Neuronal stem cell (in vitro differentiated cells): ENCODE measurements at regions not wholly inside any gene's neighbourhood (a gene's known extent, or its start where the extent isn't known, plus 50 kb on each side); places are given as distances from the start of the nearest gene placed in this dataset.

Source experiments
- DNase-seq: peaks from one replicate; pipeline ENCODE4 v3.0.0-alpha.2; 2013; ENCODE audit warnings: low spot score
- H2AFZ ChIP-seq: one replicate; pipeline ENCODE4 v1.6.1; 2013; ENCODE audit warnings: mild to moderate bottlenecking, low read length, inconsistent platforms
- H2AK5ac ChIP-seq: 2 replicates; pipeline ENCODE4 v1.6.1; 2013; ENCODE audit warnings: low read depth, mild to moderate bottlenecking, inconsistent platforms, low read length, moderate library complexity, mixed read lengths
- H2BK120ac ChIP-seq: 2 replicates; pipeline ENCODE4 v1.6.1; 2013; ENCODE audit warnings: low read depth, mild to moderate bottlenecking, inconsistent platforms, low read length, moderate library complexity, mixed read lengths
- H2BK12ac ChIP-seq: one replicate; pipeline ENCODE4 v1.6.1; 2013; ENCODE audit warnings: low read length, inconsistent platforms
- H2BK15ac ChIP-seq: 2 replicates; pipeline ENCODE4 v1.6.1; 2013; ENCODE audit warnings: mild to moderate bottlenecking, low read length, inconsistent platforms, mixed read lengths
- H2BK5ac ChIP-seq: one replicate; pipeline ENCODE4 v1.6.1; 2013; ENCODE audit warnings: inconsistent platforms, mild to moderate bottlenecking, low read length, moderate library complexity
- H3K14ac ChIP-seq: one replicate; pipeline ENCODE4 v1.6.1; 2013; ENCODE audit warnings: low read length, inconsistent platforms
- H3K18ac ChIP-seq: 2 replicates; pipeline ENCODE4 v1.6.1; 2013; ENCODE audit warnings: low read length, inconsistent platforms
- H3K23ac ChIP-seq: 2 replicates; pipeline ENCODE4 v1.6.1; 2013; ENCODE audit warnings: low read depth, mild to moderate bottlenecking, mixed read lengths, low read length, inconsistent platforms; ENCODE audit not compliant: poor library complexity
- H3K27ac ChIP-seq: replicated peaks from 3 replicates; pipeline ENCODE4 v1.5.1; 2013; ENCODE audit warnings: low read length, inconsistent platforms
- H3K27me3 ChIP-seq, 3 experiments: 2 replicates each; pipeline ENCODE4 v1.6.1; 2013; ENCODE audit warnings: low read length in 3 of 3, mild to moderate bottlenecking in 2 of 3, inconsistent platforms in 1 of 3, low read depth in 1 of 3, mixed read lengths in 1 of 3, moderate library complexity in 1 of 3; ENCODE audit not compliant: control insufficient read depth in 3 of 3, insufficient read depth in 3 of 3
- H3K36me3 ChIP-seq, 2 donors: replicated peaks in 1 of 2; 2 replicates each; pipeline ENCODE4 v1.6.1; 2013; ENCODE audit warnings: low read length in 2 of 2; ENCODE audit not compliant: control insufficient read depth in 2 of 2, insufficient read depth in 2 of 2
- H3K4ac ChIP-seq: 2 replicates; pipeline ENCODE4 v1.6.1; 2013; ENCODE audit warnings: inconsistent platforms, mild to moderate bottlenecking, low read length, moderate library complexity
- H3K4me1 ChIP-seq, 2 donors: 1 replicate in 1 of 2; 2 replicates in 1 of 2; pipeline ENCODE4 v1.6.1; 2013; ENCODE audit warnings: low read length in 2 of 2, low read depth in 1 of 2; ENCODE audit not compliant: control insufficient read depth in 2 of 2, insufficient read depth in 1 of 2
- H3K4me2 ChIP-seq: one replicate; pipeline ENCODE4 v1.6.1; 2013; ENCODE audit warnings: mild to moderate bottlenecking, low read length, inconsistent platforms; ENCODE audit not compliant: insufficient read depth, poor library complexity, severe bottlenecking
- H3K4me3 ChIP-seq, 2 donors: 2 replicates each; pipeline ENCODE4 v1.5.1; 2013; ENCODE audit warnings: low read length in 2 of 2, mild to moderate bottlenecking in 2 of 2, inconsistent platforms in 1 of 2, moderate library complexity in 1 of 2
- H3K79me1 ChIP-seq: one replicate; pipeline ENCODE4 v1.6.1; 2013; ENCODE audit warnings: low read depth, mild to moderate bottlenecking, inconsistent platforms, low read length, moderate library complexity
- H3K9ac ChIP-seq: one replicate; pipeline ENCODE4 v1.6.1; 2013; ENCODE audit warnings: mild to moderate bottlenecking, low read depth, low read length, inconsistent platforms; ENCODE audit not compliant: poor library complexity
- H3K9me3 ChIP-seq, 2 donors: replicated peaks in 1 of 2; 2 replicates each; pipeline versions ENCODE3 to v1.6.1; 2013; ENCODE audit warnings: low read length in 2 of 2, mild to moderate bottlenecking in 2 of 2, inconsistent platforms in 1 of 2, low read depth in 1 of 2, mixed read lengths in 1 of 2, moderate library complexity in 1 of 2; ENCODE audit not compliant: control insufficient read depth in 2 of 2, insufficient read depth in 1 of 2
- H4K8ac ChIP-seq: one replicate; pipeline ENCODE4 v1.6.1; 2013; ENCODE audit warnings: low read depth, mild to moderate bottlenecking, inconsistent platforms, low read length, moderate library complexity
- H4K91ac ChIP-seq: one replicate; pipeline ENCODE4 v1.6.1; 2013; ENCODE audit warnings: low read length, low read depth, mild to moderate bottlenecking, inconsistent platforms; ENCODE audit not compliant: poor library complexity
- WGBS, 2 donors: extraction: QIAGEN DNeasy Blood & Tissue Kit; methylation state at CpG; one replicate each; pipeline ENCODE4 v1.1.7; 2013; ENCODE audit warnings: missing lambda C conversion rate in 2 of 2, mixed read lengths in 1 of 2; ENCODE audit not compliant: insufficient read length in 2 of 2, insufficient replicate concordance in 1 of 2; ENCODE audit errors: extremely low coverage in 2 of 2; 5-methylcytosine and 5-hydroxymethylcytosine counted together

DNA sequence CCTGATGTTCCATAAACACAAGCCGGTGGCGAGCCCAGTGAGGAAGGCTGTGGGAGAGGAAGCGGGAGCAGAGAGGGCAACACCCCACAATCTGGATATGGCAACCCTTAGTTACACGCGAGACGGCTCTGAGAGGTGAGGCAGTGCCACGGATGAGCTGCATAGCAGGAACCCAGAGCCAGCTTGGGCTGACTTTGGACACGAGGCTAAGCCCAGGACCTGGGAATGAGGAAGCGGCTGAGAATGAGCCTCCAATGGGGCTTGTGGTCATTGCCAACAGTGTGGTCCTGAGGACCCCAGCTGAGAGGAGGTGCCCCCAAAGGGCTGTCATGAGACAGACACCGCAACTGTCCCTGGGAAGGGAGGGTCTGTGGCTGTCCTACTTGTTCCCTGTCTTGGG lies 160.0 kb upstream of the SMIM23 start:
- Histone ChIP-seq H2BK15ac (no peak overlapping the region), H4K91ac (no peak overlapping the region), H3K4me3 (no peak overlapping the region), H2AK5ac (peak overlapping the region; percentile 44), H3K79me1 (no peaks in the 10 kb centered on the region), H2AFZ (no peak overlapping the region), H3K4me2 (no peak overlapping the region), H3K9ac (peak overlapping the region; percentile 52), H3K18ac (no peak overlapping the region), H3K36me3 (no peaks in the 10 kb centered on the region), H4K8ac (no peak overlapping the region), H3K27me3 (peaks cover 0 to 48% (median 38%) of the 10 kb centered on the region in 3 experiments), H3K27ac (no peak overlapping the region), H2BK120ac (no peak overlapping the region), H3K14ac (no peak overlapping the region), H2BK5ac (no peak overlapping the region), H3K23ac (no peak overlapping the region), H3K4me1 (peaks cover 5 to 11% of the 10 kb centered on the region in 2 donors), H2BK12ac (no peak overlapping the region), H3K4ac (no peak overlapping the region), H3K9me3 (no peaks in the 10 kb centered on the region)
- WGBS, 2 donors = no CpG with 5 or more reads among the region's 10 CpGs
- DNase-seq = no peak

DNA sequence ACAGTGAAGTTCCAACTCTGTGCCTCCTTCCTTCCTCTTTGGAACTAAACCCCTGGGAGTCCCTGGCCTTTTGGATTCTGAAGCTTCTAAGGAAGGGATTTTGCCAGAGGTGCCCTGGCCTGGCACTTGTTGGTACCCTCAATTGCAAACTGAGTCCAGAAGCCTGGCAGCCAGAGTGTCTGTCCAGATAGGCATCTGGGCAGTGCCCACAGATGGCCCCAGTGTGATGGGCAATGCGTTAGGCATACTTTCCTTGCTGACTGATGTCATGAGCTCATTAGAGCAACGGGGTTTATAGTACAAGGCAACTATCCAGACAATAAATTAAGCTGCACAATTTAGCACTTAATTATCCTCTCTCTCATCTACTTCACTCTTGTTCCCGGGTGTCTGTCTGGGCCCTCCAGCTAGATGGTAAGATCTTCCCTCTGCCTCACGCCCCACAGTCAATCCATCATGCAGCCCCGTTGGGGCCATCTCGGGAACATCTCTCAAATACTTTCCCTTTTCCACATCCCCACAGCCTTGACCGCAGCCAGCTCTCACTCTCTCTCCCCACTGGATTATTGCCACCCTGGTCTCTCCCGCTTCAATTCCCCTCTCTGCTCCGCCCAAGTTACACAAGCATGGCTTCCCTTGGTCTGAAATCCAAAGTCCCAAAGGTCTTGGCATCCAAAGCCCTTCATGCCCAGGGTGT lies 157.5 kb upstream of the SMIM23 start:
- no peaks in the 10 kb centered on the region for H3K9me3 ChIP-seq
- no peaks in the 10 kb centered on the region for H3K79me1 ChIP-seq
- no peak overlapping the region for H3K9ac ChIP-seq
- no peak overlapping the region for H3K18ac ChIP-seq
- H2BK15ac ChIP-seq = no peak overlapping the region
- H2BK5ac ChIP-seq = no peak overlapping the region
- no peak overlapping the region for H3K23ac ChIP-seq
- H3K4me3 ChIP-seq = no peak overlapping the region
- H4K8ac ChIP-seq = no peak overlapping the region
- no peak overlapping the region for H3K4ac ChIP-seq
- peaks cover 5 to 10% of the 10 kb centered on the region in 2 donors for H3K4me1 ChIP-seq
- peaks cover 0 to 47% (median 34%) of the 10 kb centered on the region in 3 experiments for H3K27me3 ChIP-seq
- no peak overlapping the region for H2AFZ ChIP-seq
- no peak for DNase-seq
- no peak overlapping the region for H2BK12ac ChIP-seq
- H3K4me2 ChIP-seq = no peak overlapping the region
- WGBS, 2 donors = no CpG with 5 or more reads among the region's 9 CpGs
- H3K27ac ChIP-seq = no peak overlapping the region
- H2BK120ac ChIP-seq = no peak overlapping the region
- H3K36me3 ChIP-seq = no peaks in the 10 kb centered on the region
- no peak overlapping the region for H2AK5ac ChIP-seq
- no peak overlapping the region for H3K14ac ChIP-seq
- H4K91ac ChIP-seq = no peak overlapping the region

DNA sequence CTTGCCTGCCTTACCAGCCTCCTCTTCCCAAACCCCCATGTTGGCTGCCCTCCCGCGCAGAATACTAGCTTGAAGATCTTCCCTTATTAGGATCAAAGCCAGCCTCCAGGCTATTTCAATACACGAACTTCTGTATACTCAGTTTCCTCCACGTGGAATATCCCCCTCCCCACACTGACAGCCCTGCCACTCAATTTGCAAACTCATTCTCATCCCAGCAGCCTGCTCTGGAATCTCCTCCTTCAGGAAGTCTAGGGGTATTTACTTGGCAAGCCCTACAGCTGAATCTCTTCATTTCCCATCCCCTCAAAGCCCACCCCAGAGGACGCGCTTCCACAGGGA lies 157.0 kb upstream of the SMIM23 start:
- H2BK15ac ChIP-seq = no peak overlapping the region
- no peak overlapping the region for H3K4me2 ChIP-seq
- DNase-seq = no peak

DNA sequence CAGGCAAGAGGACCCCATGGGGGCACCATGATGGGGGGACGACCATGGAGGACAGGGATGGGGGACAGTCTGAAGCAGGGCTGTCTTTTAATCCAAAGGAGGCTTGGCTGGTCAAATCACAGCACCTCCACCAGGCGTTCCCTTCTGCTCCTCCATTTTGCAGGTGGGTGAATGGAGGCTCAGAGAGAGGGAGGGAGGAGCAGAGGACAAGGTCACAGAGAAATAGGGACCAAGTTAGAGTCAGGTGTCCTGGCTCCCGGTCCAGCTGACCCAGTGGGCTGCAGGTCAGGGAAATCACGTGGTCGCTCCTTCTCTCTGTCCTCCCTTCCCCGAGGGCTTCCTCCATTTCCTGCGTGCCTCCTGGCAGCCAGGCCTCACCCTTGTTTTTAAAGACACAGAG lies 156.4 kb upstream of the SMIM23 start:
- no CpG with 5 or more reads among the region's 7 CpGs for WGBS, 2 donors
- DNase-seq = no peak

More for the DNA sequence above, 157.0 kb upstream of the SMIM23 start:
- no peaks in the 10 kb centered on the region for H3K9me3 ChIP-seq
- H3K36me3 ChIP-seq = no peaks in the 10 kb centered on the region
- no peak overlapping the region for H2AK5ac ChIP-seq
- no peak overlapping the region for H2BK12ac ChIP-seq
- H3K14ac ChIP-seq = no peak overlapping the region
- no peak overlapping the region for H4K8ac ChIP-seq
- no peaks in the 10 kb centered on the region for H3K79me1 ChIP-seq
- no peak overlapping the region for H3K27ac ChIP-seq
- peaks cover 0 to 47% (median 33%) of the 10 kb centered on the region in 3 experiments for H3K27me3 ChIP-seq
- H2BK120ac ChIP-seq = no peak overlapping the region
- H3K18ac ChIP-seq = no peak overlapping the region
- H2AFZ ChIP-seq = no peak overlapping the region
- no peak overlapping the region for H3K23ac ChIP-seq
- H3K9ac ChIP-seq = no peak overlapping the region
- H3K4ac ChIP-seq = no peak overlapping the region
- H3K4me3 ChIP-seq = no peak overlapping the region
- WGBS, 2 donors = no CpG with 5 or more reads among the region's 6 CpGs
- no peak overlapping the region for H2BK5ac ChIP-seq
- no peak overlapping the region for H4K91ac ChIP-seq
- peaks cover 4 to 6% of the 10 kb centered on the region in 2 donors for H3K4me1 ChIP-seq

More for the DNA sequence above, 156.4 kb upstream of the SMIM23 start:
- no peak overlapping the region for H4K91ac ChIP-seq
- no peak overlapping the region for H2BK12ac ChIP-seq
- H3K4ac ChIP-seq = no peak overlapping the region
- no peak overlapping the region for H4K8ac ChIP-seq
- no peaks in the 10 kb centered on the region for H3K9me3 ChIP-seq
- H3K4me2 ChIP-seq = no peak overlapping the region
- H3K23ac ChIP-seq = no peak overlapping the region
- no peaks in the 10 kb centered on the region for H3K36me3 ChIP-seq
- H3K9ac ChIP-seq = no peak overlapping the region
- H3K4me3 ChIP-seq = no peak overlapping the region
- H3K79me1 ChIP-seq = no peaks in the 10 kb centered on the region
- no peak overlapping the region for H2BK120ac ChIP-seq
- H2AFZ ChIP-seq = no peak overlapping the region
- H3K27me3 ChIP-seq = peaks cover 0 to 44% (median 31%) of the 10 kb centered on the region in 3 experiments
- H3K4me1 ChIP-seq = peaks cover 0 to 3% of the 10 kb centered on the region in 2 donors
- no peak overlapping the region for H2BK5ac ChIP-seq
- H3K27ac ChIP-seq = no peak overlapping the region
- peak overlapping the region; percentile 5 for H2AK5ac ChIP-seq
- no peak overlapping the region for H2BK15ac ChIP-seq
- H3K18ac ChIP-seq = no peak overlapping the region
- no peak overlapping the region for H3K14ac ChIP-seq
